Calu3 (cell line): ENCODE measurements at regions not wholly inside any gene's neighbourhood (a gene's known extent, or its start where the extent isn't known, plus 50 kb on each side); places are given as distances from the start of the nearest gene placed in this dataset.

ENCODE experiments used
- BruUV-seq: library from RNA; stranded (reverse); fragments of 400-500 nt; replicated peaks from 2 replicates; lab custom pipeline; 2021; lab: Mats Ljungman, UMichigan
- CTCF ChIA-PET: fragments of 300-600 bp; sonication (Branson Sonifier 250); formaldehyde crosslinking; loops from one replicate; lab custom pipeline; 2022; ENCODE audit warnings: antibody characterized with exemption; lab: Charles Lee
- DNase-seq: peaks from one replicate; pipeline ENCODE4 v3.0.0; 2022
- H3K27ac Mint-ChIP-seq: one replicate; pipeline ENCODE4 v1.8.0; 2022; ENCODE audit warnings: mixed read lengths; ENCODE audit not compliant: unreplicated experiment
- H3K27me3 Mint-ChIP-seq: one replicate; pipeline ENCODE4 v1.8.0; 2022; ENCODE audit warnings: mixed read lengths; ENCODE audit not compliant: unreplicated experiment
- H3K36me3 Mint-ChIP-seq: one replicate; pipeline ENCODE4 v1.8.0; 2022; ENCODE audit warnings: mild to moderate bottlenecking, moderate library complexity, mixed read lengths; ENCODE audit not compliant: insufficient read depth, unreplicated experiment
- H3K4me1 Mint-ChIP-seq: one replicate; pipeline ENCODE4 v1.8.0; 2022; ENCODE audit warnings: mild to moderate bottlenecking, low read depth, mixed read lengths; ENCODE audit not compliant: unreplicated experiment
- H3K4me3 Mint-ChIP-seq: one replicate; pipeline ENCODE4 v1.8.0; 2022; ENCODE audit warnings: mild to moderate bottlenecking, low read depth, moderate library complexity, mixed read lengths; ENCODE audit not compliant: unreplicated experiment
- H3K9me3 Mint-ChIP-seq: one replicate; pipeline ENCODE4 v1.8.0; 2022; ENCODE audit warnings: low read depth, mixed read lengths; ENCODE audit not compliant: unreplicated experiment
- intact Hi-C: fragments of 100-400 bp; cut with micrococcal nuclease; formaldehyde crosslinking; loops from one replicate; pipeline ENCODE4 v1.10.0; 2022; ENCODE audit not compliant: unreplicated experiment
- TF ChIP-seq, protein P1 (sequence below): fragments of 200-600 bp; IDR thresholded peaks from one replicate; pipeline ENCODE4 v1.8.0; 2022; ENCODE audit warnings: antibody characterized with exemption; ENCODE audit not compliant: unreplicated experiment

DNA sequence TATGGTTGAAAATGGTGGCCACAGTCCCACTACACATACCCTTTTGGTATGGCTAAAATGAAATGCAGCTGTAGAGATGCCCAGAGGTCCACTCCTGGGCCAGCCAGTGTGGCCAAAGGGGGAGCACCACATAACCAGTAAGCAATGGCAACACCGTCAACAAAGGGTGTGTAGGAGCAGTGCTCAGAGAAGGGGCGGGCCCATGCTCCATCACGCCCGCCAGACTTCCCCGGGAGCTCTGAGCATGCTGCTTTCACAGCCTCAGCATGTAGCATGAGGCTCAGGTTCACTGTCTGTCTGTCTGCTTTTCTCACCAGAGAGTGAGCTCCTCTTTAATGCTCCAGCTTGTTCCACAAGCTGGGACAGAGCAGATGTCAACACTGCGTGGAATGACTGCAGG lies 537.6 kb downstream of the MATN1 start:
- TF ChIP-seq, protein P1, sequence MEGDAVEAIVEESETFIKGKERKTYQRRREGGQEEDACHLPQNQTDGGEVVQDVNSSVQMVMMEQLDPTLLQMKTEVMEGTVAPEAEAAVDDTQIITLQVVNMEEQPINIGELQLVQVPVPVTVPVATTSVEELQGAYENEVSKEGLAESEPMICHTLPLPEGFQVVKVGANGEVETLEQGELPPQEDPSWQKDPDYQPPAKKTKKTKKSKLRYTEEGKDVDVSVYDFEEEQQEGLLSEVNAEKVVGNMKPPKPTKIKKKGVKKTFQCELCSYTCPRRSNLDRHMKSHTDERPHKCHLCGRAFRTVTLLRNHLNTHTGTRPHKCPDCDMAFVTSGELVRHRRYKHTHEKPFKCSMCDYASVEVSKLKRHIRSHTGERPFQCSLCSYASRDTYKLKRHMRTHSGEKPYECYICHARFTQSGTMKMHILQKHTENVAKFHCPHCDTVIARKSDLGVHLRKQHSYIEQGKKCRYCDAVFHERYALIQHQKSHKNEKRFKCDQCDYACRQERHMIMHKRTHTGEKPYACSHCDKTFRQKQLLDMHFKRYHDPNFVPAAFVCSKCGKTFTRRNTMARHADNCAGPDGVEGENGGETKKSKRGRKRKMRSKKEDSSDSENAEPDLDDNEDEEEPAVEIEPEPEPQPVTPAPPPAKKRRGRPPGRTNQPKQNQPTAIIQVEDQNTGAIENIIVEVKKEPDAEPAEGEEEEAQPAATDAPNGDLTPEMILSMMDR, result no peak
- peaks cover 23% of the 10 kb centered on the region for H3K27me3 Mint-ChIP-seq
- H3K36me3 Mint-ChIP-seq, result no peaks in the 10 kb centered on the region
- BruUV-seq, result no TSS peak
- no peaks in the 10 kb centered on the region for H3K9me3 Mint-ChIP-seq
- H3K27ac Mint-ChIP-seq, result no peak overlapping the region
- H3K4me3 Mint-ChIP-seq, result no peak overlapping the region
- no peaks in the 10 kb centered on the region for H3K4me1 Mint-ChIP-seq
- intact Hi-C loops, result no loop called here
- no peak for DNase-seq
- CTCF ChIA-PET, result no interaction called here

DNA sequence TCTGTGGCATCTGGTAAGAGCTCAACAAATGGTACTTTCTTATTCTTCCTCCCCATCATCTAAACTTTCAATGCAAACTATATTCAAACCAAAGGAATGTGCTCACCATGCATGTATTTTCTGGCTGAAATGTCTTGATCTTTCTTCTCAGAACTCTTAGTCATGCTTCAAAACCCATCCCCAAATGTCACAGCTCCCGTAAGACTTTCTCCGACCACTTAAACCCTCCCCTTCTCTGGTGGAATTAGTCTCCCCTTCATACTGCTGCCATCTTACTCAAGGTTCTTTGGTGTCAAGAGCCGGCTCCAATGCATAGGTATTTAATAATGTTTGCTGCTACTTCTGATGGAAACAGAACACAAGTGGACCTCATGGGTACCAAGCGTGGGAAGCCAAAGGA lies 538.1 kb downstream of the MATN1 start:
- H3K9me3 Mint-ChIP-seq, result no peaks in the 10 kb centered on the region
- DNase-seq, result no peak
- no peak overlapping the region for H3K27ac Mint-ChIP-seq

DNA sequence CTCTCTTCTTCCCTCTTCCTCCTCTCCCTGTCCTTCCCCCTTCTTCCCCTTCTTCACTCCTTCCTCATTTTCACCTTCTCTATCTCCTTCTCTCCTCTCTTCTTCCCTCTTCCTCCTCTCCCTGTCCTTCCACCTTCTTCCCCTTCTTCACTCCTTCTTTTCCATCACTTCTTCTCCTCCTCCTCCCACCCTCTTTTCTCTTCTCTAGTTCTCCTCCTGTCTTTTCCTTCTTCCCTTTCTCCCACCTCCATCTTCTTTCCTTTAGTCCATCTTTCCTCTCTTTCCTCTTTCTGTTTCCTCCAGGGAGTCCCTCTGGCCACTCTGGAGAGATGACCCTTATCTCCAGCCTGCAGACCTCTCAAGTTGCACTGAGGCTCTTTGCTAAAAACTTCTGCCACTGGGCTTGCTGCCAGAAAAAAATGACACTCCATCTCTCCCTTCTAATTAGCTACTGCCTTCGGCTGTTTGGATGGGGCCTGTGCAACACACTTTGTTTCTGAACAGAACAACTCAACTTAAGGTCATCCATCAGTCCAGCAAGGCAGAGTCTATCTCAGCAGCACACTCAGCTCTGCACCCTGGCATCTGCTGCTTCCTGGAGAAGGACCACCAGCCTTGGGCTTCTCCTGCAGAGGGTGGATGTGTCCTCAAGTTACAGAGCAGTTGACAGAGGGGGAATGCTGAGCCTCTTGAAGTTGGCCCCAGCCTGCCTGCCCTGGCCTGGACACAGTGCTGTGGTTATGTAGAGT lies 538.8 kb downstream of the MATN1 start:
- no peak overlapping the region for H3K27ac Mint-ChIP-seq
- BruUV-seq, result no TSS peak
- H3K4me3 Mint-ChIP-seq, result no peak overlapping the region
- H3K27me3 Mint-ChIP-seq, result peaks cover 34% of the 10 kb centered on the region
- H3K36me3 Mint-ChIP-seq, result no peaks in the 10 kb centered on the region
- intact Hi-C loops, result no loop called here
- no peak for DNase-seq
- CTCF ChIA-PET, result no interaction called here
- no peaks in the 10 kb centered on the region for H3K9me3 Mint-ChIP-seq
- TF ChIP-seq, protein P1, result no peak
- H3K4me1 Mint-ChIP-seq, result no peaks in the 10 kb centered on the region

More for the DNA sequence above, 538.1 kb downstream of the MATN1 start:
- TF ChIP-seq, protein P1, result no peak
- H3K27me3 Mint-ChIP-seq, result peaks cover 27% of the 10 kb centered on the region
- H3K4me3 Mint-ChIP-seq, result no peak overlapping the region
- H3K4me1 Mint-ChIP-seq, result no peaks in the 10 kb centered on the region
- intact Hi-C loops, result no loop called here
- H3K36me3 Mint-ChIP-seq, result no peaks in the 10 kb centered on the region
- CTCF ChIA-PET, result no interaction called here
- no TSS peak for BruUV-seq

DNA sequence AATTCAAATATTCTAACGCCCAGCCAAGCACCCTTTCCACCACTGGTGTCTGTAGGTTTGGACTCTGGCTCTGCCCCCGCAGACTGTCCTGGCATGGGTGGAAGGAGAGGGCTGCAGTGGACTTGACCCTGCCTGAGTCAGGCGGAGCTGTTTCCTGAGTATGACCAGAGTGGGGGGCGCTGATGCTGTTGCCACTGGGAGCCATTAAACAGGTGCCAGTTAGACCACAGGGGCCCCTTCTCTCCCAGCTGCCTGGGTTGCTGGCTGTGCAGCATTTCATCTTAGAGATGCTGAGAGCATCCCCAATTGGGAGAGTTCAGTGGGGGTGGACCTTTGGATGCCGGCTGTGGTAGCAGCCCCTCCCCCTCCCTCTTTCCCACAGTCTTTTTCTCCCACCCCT lies 539.5 kb downstream of the MATN1 start:
- TF ChIP-seq, protein P1, result no peak
- peaks cover 41% of the 10 kb centered on the region for H3K27me3 Mint-ChIP-seq
- no peak overlapping the region for H3K4me3 Mint-ChIP-seq
- no peak overlapping the region for H3K27ac Mint-ChIP-seq
- intact Hi-C loops, result no loop called here
- CTCF ChIA-PET, result no interaction called here
- no peaks in the 10 kb centered on the region for H3K4me1 Mint-ChIP-seq
- no peak for DNase-seq
- H3K9me3 Mint-ChIP-seq, result no peaks in the 10 kb centered on the region
- BruUV-seq, result no TSS peak
- H3K36me3 Mint-ChIP-seq, result no peaks in the 10 kb centered on the region
